Pancreas (tissue), 10 donors: ENCODE measurements at regions not wholly inside any gene's neighbourhood (a gene's known extent, or its start where the extent isn't known, plus 50 kb on each side); places are given as distances from the start of the nearest gene placed in this dataset.

ENCODE experiments used
- ATAC-seq, 4 donors: fragments of 200-7000 bp; cut with Tn5 transposase; one replicate each; pipeline versions ENCODE4 v1.8.0 to v1.9.1; 2020; ENCODE audit warnings: mild to moderate bottlenecking in 4 of 4, moderate library complexity in 4 of 4
- DNase-seq, 6 donors: peaks; one replicate each; pipeline ENCODE4 v3.0.0-alpha.2; 2020
- FAIRE-seq: peaks from 2 replicates; lab custom pipeline; 2012; peaks lifted over from hg19 to GRCh38; lab: Jason Lieb, UNC
- H3K27ac ChIP-seq, 4 donors: fragments of 200-600 bp; sonication (generic); 1 replicate in 3 of 4; 2 replicates in 1 of 4; pipeline versions ENCODE4 v1.5.0 to v1.8.0; 2020
- H3K27me3 ChIP-seq, 4 donors: fragments of 200-600 bp; one replicate each; pipeline ENCODE4 v1.8.0; 2021
- H3K36me3 ChIP-seq, 3 donors: fragments of 200-600 bp; sonication (generic) in 1 of 3; one replicate each; pipeline versions ENCODE4 v1.5.0 to v1.8.0; 2020 to 2021
- H3K4me1 ChIP-seq, 3 donors: fragments of 200-600 bp; one replicate each; pipeline ENCODE4 v1.8.0; 2021
- H3K4me3 ChIP-seq, 4 donors: fragments of 200-600 bp; sonication (generic) in 2 of 4; one replicate each; pipeline versions ENCODE4 v1.5.0 to v1.8.0; 2020 to 2021
- H3K9me3 ChIP-seq, 4 donors: fragments of 200-600 bp; one replicate each; pipeline ENCODE4 v1.8.0; 2021
- WGBS, 2 donors: extraction: QIAGEN DNeasy Blood & Tissue Kit; methylation state at CpG; one replicate each; pipeline ENCODE4 v1.1.7; 2013; 5-methylcytosine and 5-hydroxymethylcytosine counted together
- intact Hi-C, 3 donors: fragments of 100-400 bp; cut with DNase I; formaldehyde crosslinking; loops; one replicate each; pipeline versions ENCODE4 v1.11.1 to v1.14.2; 2022
- TF ChIP-seq, protein P1 (sequence below), 4 donors: fragments of 200-600 bp; sonication (generic) in 3 of 4; IDR thresholded peaks; one replicate each; pipeline versions ENCODE4 v1.5.0 to v1.8.0; 2021; ENCODE audit warnings: antibody characterized with exemption in 4 of 4
- donor health status: healthy with polysubstance abuse.
- donor health status: DM: no; HTN: no; CAD: no; lungs with moderate emphysema.
- donor health status: DM: no; HTN: no; CAD: no.
- donor health status: control.
- donor health status: control.
- donor health status: Bipolar disorder and iron deficiency.
- donor health status: DM: yes; HTN: yes; CAD: no.
- donor health status: DM: no; HTN: no; CAD: no.
- donor health status: DM: no; HTN: no; CAD: no.
- donor health status: DM: yes; HTN: yes; CAD: no.

DNA sequence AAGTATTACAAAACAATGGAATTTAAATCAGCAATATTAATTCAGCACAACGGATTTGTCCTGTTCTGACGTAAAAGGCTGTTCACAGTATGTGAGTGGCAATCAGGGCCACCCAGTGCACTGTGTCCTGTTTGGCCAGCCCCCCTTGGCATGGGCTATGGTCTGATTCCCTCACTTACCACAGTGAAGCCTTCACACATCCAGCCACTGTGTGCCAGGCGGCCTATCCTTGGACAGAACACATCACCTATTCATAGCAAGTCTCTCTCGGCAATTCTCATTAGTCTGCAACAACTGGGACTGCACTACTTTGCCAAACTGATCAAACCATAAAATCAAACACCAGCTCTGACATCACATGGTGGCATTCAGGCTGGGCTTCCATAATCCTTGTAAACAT is 221.5 kb upstream of the TSHZ3 start:
- H3K4me3 ChIP-seq: no peak overlapping the region
- WGBS, 2 donors: 59 to 67% methylated on average over 4 of the region's 4 CpGs
- peaks cover 0 to 17% (median 0%) of the 10 kb centered on the region in 4 donors for H3K27me3 ChIP-seq
- intact Hi-C loops: no loop called here
- H3K9me3 ChIP-seq: no peaks in the 10 kb centered on the region
- DNase-seq: no peak
- no peak overlapping the region for H3K27ac ChIP-seq
- no peaks in the 10 kb centered on the region for H3K36me3 ChIP-seq
- TF ChIP-seq, protein P1, sequence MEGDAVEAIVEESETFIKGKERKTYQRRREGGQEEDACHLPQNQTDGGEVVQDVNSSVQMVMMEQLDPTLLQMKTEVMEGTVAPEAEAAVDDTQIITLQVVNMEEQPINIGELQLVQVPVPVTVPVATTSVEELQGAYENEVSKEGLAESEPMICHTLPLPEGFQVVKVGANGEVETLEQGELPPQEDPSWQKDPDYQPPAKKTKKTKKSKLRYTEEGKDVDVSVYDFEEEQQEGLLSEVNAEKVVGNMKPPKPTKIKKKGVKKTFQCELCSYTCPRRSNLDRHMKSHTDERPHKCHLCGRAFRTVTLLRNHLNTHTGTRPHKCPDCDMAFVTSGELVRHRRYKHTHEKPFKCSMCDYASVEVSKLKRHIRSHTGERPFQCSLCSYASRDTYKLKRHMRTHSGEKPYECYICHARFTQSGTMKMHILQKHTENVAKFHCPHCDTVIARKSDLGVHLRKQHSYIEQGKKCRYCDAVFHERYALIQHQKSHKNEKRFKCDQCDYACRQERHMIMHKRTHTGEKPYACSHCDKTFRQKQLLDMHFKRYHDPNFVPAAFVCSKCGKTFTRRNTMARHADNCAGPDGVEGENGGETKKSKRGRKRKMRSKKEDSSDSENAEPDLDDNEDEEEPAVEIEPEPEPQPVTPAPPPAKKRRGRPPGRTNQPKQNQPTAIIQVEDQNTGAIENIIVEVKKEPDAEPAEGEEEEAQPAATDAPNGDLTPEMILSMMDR (IDR thresholded peaks at IDR 0.05): no peak
- no peak for FAIRE-seq
- H3K4me1 ChIP-seq: no peaks in the 10 kb centered on the region
- ATAC-seq: no peak

DNA sequence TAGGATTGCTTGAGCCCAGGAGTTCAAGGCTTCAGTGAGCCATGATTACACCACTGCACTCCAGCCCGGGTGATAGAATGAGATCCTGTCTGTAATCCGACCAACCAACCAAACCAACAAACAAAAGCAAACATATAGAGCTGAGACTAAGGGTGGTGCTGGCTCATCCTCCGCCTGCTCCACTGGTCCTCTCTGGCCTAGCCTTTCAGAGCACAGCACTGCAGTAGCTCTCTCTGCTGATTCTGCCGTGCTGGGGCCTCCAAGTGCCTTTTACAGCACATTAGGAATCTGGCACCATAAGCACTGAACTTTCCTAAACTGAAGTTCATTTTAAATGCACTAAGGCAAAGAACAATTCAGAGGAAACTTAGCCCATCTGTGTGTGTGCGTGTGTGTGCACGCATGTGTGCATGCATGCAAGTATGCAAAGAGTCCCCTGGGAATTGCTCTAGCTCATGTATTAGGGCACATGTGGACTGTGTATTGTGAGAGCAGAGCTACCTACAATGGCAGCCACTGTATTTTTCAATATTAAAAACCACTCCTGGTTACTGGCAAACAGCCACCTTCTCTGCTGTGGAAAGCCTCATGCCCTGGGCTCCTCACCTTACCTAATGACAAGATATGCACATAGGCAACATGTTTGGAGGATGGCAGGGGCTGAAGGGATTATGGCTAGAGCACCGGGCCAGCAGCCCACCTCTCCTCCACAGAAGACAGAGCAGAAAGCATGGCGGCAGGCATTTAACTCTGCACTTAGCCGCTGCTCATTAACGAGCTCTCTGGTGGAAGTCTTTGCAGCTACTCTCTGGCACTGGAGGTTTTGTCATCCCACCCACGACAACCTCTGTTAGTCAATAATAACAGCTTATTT is 223.1 kb upstream of the TSHZ3 start:
- no peak for DNase-seq
- WGBS, 2 donors: 57 to 71% methylated on average over 11 of the region's 11 CpGs

DNA sequence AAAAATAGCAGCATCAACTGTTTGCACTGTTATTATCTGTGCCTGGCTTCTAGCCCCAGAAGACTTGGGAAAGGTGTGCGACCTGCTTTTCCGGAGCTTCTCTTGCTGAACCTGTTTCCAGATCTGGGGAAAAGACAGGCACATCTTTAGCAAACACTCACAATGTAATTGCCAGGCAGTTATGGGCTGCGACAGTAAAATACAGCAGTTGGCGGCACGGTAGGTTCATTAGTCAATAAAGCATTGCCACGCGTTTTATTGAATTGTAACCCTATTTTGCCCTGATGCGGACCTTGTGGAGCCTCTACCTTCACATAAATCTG is 223.7 kb upstream of the TSHZ3 start:
- 27% methylated on average over 8 of the region's 8 CpGs for WGBS, 2 donors
- intact Hi-C loops: no loop called here
- DNase-seq: no peak
- TF ChIP-seq, protein P1 (IDR thresholded peaks at IDR 0.05): no peak
- Histone ChIP-seq H3K9me3 (no peaks in the 10 kb centered on the region), H3K27ac (no peak overlapping the region), H3K36me3 (no peaks in the 10 kb centered on the region), H3K4me3 (no peak overlapping the region), H3K4me1 (no peaks in the 10 kb centered on the region), H3K27me3 (peaks cover 0 to 17% (median 0%) of the 10 kb centered on the region in 4 donors)
- no peak for ATAC-seq
- FAIRE-seq: no peak

More for the DNA sequence above, 223.1 kb upstream of the TSHZ3 start:
- H3K4me3 ChIP-seq: no peak overlapping the region
- H3K27ac ChIP-seq: no peak overlapping the region
- peaks cover 0 to 17% (median 0%) of the 10 kb centered on the region in 4 donors for H3K27me3 ChIP-seq
- H3K36me3 ChIP-seq: no peaks in the 10 kb centered on the region
- intact Hi-C loops: no loop called here
- no peaks in the 10 kb centered on the region for H3K9me3 ChIP-seq
- H3K4me1 ChIP-seq: no peaks in the 10 kb centered on the region
- FAIRE-seq (no peak), ATAC-seq (no peak)
- TF ChIP-seq, protein P1 (IDR thresholded peaks at IDR 0.05): no peak

DNA sequence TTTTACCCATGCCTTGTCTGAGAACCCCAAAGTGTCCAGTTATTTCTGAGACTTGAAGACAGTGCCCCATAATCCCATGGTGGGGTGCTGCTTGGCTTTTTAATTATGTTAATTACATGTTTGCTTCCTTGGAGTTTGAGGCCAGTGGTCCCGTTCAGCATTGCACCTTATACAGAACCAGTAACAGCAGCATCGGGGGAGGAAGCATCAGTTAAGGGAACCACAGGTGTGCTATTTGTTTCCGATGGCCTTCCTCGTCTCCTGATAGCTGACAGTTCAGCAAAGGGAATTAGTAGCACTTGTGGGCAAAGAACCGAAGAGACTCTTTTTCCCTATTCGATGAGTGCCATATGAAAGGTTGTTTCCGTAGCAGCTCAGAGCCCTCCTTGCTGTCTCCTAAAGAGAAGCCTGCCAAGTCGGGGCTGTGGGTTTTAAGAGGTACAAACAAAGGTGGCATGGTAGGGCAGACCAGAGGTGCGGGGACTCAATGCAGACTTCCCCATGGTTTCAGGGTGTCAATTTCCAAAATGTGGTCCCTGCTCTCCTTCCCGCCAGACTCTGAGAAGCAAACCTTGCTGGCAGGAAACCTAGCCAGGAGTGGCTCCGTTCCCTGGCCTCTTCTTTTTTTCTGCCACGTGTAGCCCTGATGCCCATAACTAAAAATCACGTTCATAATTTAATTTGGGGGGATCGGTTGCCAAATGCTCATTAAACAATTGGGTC is 225.2 kb upstream of the TSHZ3 start:
- intact Hi-C loops: no loop called here
- no peak for DNase-seq
- Histone ChIP-seq H3K27me3 (peaks cover 0 to 17% (median 0%) of the 10 kb centered on the region in 4 donors), H3K4me1 (no peaks in the 10 kb centered on the region), H3K27ac (no peak overlapping the region), H3K4me3 (no peak overlapping the region), H3K9me3 (no peaks in the 10 kb centered on the region), H3K36me3 (no peaks in the 10 kb centered on the region)
- no peak for FAIRE-seq
- TF ChIP-seq, protein P1 (IDR thresholded peaks at IDR 0.05): no peak
- 51 to 59% methylated on average over 14 of the region's 14 CpGs for WGBS, 2 donors
- ATAC-seq: no peak
